SK-N-SH treated with all-trans-retinoic acid at 6 μM for 48 hours (cell line): ENCODE measurements at regions not wholly inside any gene's neighbourhood (a gene's known extent, or its start where the extent isn't known, plus 50 kb on each side); places are given as distances from the start of the nearest gene placed in this dataset.
"Not testable (repeated sequence)": the region's sequence is repeated elsewhere in the genome, so short reads cannot be mapped to it uniquely, and the experiment has no call there.

Experiments used
- ARNTL ChIP-seq: fragments of 450-650 bp; formaldehyde crosslinking; IDR thresholded peaks from 2 replicates; pipeline ENCODE4 v1.5.0; 2020; ENCODE audit warnings: low read depth, mild to moderate bottlenecking, moderate library complexity, borderline replicate concordance
- BACH2 ChIP-seq: fragments of 250-450 bp; sonication (Bioruptor Pico); IDR thresholded peaks from 2 replicates; pipeline ENCODE4 v1.9.0; 2021; ENCODE audit warnings: mild to moderate bottlenecking, borderline replicate concordance
- ESRRG ChIP-seq: fragments of 250-450 bp; sonication (Bioruptor Pico); IDR thresholded peaks from 2 replicates; pipeline ENCODE4 v1.6.1; 2021; ENCODE audit warnings: mild to moderate bottlenecking
- PATZ1 ChIP-seq: fragments of 250-450 bp; sonication (Bioruptor Pico); IDR thresholded peaks from 2 replicates; pipeline ENCODE4 v1.8.0; 2020; ENCODE audit warnings: mild to moderate bottlenecking, moderate library complexity, borderline replicate concordance
- POU6F1 ChIP-seq: fragments of 250-450 bp; sonication (Bioruptor Pico); IDR thresholded peaks from 2 replicates; pipeline ENCODE4 v1.8.0; 2021; ENCODE audit warnings: low read depth, mild to moderate bottlenecking, moderate library complexity, borderline replicate concordance
- RARB ChIP-seq: fragments of 250-450 bp; sonication (Bioruptor Pico); IDR thresholded peaks from 2 replicates; pipeline ENCODE4 v1.8.0; 2021; ENCODE audit warnings: mild to moderate bottlenecking, moderate library complexity
- TOX ChIP-seq: fragments of 250-450 bp; sonication (Bioruptor Pico); IDR thresholded peaks from 2 replicates; pipeline ENCODE4 v1.8.0; 2021; ENCODE audit warnings: mild to moderate bottlenecking, moderate library complexity, borderline replicate concordance
- TSHZ2 ChIP-seq: fragments of 250-450 bp; sonication (Bioruptor Pico); IDR thresholded peaks from 2 replicates; pipeline ENCODE4 v1.5.0; 2020; ENCODE audit warnings: mild to moderate bottlenecking, moderate library complexity
- ZC3H10 ChIP-seq: fragments of 250-450 bp; sonication (Bioruptor Pico); IDR thresholded peaks from 2 replicates; pipeline ENCODE4 v1.5.1; 2021; ENCODE audit warnings: mild to moderate bottlenecking, moderate library complexity
- ZFP3 ChIP-seq: fragments of 250-450 bp; sonication (Bioruptor Pico); IDR thresholded peaks from 2 replicates; pipeline ENCODE4 v1.5.0; 2020; ENCODE audit warnings: mild to moderate bottlenecking, moderate library complexity
- ZFP30 ChIP-seq: fragments of 450-650 bp; formaldehyde crosslinking; IDR thresholded peaks from 2 replicates; pipeline ENCODE4 v1.5.0; 2022; ENCODE audit warnings: mild to moderate bottlenecking, moderate library complexity
- ZNF565 ChIP-seq: fragments of 450-650 bp; formaldehyde crosslinking; conservative IDR thresholded peaks from 2 replicates; pipeline ENCODE4 v1.5.0; 2020; ENCODE audit warnings: low read depth, mild to moderate bottlenecking, moderate library complexity
- ZNF70 ChIP-seq: fragments of 450-650 bp; formaldehyde crosslinking; IDR thresholded peaks from 2 replicates; pipeline ENCODE4 v1.5.0; 2020; ENCODE audit warnings: mild to moderate bottlenecking, moderate library complexity

GRCh38 chr21:8987896-8988295 is 1533.5 kb upstream of the TPTE start:
- TF ChIP-seq ZNF70 (CRISPR knock-in tag); POU6F1 (CRISPR knock-in tag); ESRRG (CRISPR knock-in tag); BACH2; ZC3H10; ARNTL (CRISPR knock-in tag); ZNF565; RARB (CRISPR knock-in tag); TOX; TSHZ2 (CRISPR knock-in tag); PATZ1; ZFP3 (CRISPR knock-in tag); ZFP30: not testable (repeated sequence)
